Kidney epithelial cell (primary cell): ENCODE measurements at regions not wholly inside any gene's neighbourhood (a gene's known extent, or its start where the extent isn't known, plus 50 kb on each side); places are given as distances from the start of the nearest gene placed in this dataset.

Experiments
- DNase-seq: peaks from one replicate; pipeline ENCODE4 v3.0.0-alpha.2; 2010; ENCODE audit warnings: low read depth
- H3K27me3 ChIP-seq: 2 replicates; pipeline ENCODE4 v1.6.0; 2011; ENCODE audit warnings: low read length; ENCODE audit not compliant: control insufficient read depth, insufficient read depth
- H3K36me3 ChIP-seq: 2 replicates; pipeline ENCODE4 v1.5.1; 2011; ENCODE audit warnings: low read length; ENCODE audit not compliant: control insufficient read depth, insufficient read depth
- H3K4me3 ChIP-seq: 2 replicates; pipeline ENCODE4 v1.5.1; 2011; ENCODE audit warnings: low read depth, mild to moderate bottlenecking, control low read depth, low read length
- CTCF ChIP-seq: IDR thresholded peaks from 2 replicates; pipeline ENCODE4 v1.5.1; 2011; ENCODE audit warnings: mild to moderate bottlenecking, moderate library complexity, low read length, control low read depth, inconsistent platforms; ENCODE audit not compliant: insufficient read depth, poor library complexity, severe bottlenecking

DNA sequence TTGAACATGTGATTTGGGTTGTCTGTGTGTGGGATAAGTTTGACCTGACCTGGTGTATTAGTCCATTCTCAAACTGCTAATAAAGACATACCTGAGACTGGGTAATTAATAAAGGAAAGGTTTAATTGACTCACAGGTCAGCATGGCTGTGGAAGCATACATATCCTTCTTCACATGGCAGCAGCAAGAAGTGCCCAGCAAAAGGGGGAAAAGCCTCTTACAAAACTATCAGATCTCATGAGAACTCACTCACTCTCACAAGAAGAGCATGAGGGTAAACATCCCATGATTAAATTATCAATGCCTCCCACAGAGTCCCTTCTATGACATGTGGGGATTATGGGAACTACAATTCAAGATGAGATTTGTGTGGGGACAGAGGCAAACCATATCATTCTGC is 94.0 kb upstream of the PPM1H start:
- Histone ChIP-seq H3K4me3 (no peak overlapping the region), H3K27me3 (no peaks in the 10 kb centered on the region), H3K36me3 (no peaks in the 10 kb centered on the region)
- no peak for TF ChIP-seq CTCF
- no peak for DNase-seq

DNA sequence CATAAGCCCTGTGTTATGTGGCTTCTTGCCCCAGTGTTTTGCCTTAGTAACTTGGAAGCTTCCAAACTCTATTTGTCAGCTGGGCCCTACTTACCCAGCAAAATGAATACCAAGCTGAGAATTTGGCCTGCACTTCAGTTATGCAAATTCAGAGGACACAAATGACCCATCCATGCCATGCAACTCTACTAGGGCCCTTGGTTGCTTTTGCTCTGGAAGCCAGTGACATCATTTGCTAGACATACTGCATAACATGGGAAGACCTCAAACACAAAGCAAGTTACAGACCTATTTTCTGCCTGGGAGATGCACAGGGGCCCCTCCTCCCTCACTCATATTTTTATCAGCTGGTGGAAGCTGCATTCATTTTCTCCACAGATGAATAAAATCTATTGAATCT is 90.2 kb upstream of the PPM1H start:
- no peak overlapping the region for H3K4me3 ChIP-seq
- no peak for DNase-seq
- no peak for TF ChIP-seq CTCF
- H3K36me3 ChIP-seq: no peaks in the 10 kb centered on the region
- no peaks in the 10 kb centered on the region for H3K27me3 ChIP-seq

DNA sequence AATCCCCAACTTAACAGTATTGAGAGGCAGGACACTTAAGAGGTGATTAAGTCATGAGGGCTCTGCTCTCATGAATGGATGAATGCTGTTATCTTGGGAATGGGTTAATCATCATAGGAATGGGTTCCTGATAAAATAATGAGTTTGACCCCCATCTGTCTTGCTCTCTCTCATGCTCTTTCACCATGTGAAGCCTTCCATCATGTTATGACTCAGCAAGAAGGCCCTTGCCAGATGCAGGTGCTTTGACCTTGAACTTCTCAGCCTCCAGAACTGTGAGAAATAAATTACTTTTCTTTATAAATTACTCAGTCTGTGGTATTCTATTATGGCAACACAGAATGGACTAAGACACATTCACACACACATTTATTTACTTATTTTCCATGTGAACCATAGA is 89.0 kb upstream of the PPM1H start:
- Histone ChIP-seq H3K27me3 (no peaks in the 10 kb centered on the region), H3K4me3 (no peak overlapping the region), H3K36me3 (no peaks in the 10 kb centered on the region)
- no peak for DNase-seq
- no peak for TF ChIP-seq CTCF

DNA sequence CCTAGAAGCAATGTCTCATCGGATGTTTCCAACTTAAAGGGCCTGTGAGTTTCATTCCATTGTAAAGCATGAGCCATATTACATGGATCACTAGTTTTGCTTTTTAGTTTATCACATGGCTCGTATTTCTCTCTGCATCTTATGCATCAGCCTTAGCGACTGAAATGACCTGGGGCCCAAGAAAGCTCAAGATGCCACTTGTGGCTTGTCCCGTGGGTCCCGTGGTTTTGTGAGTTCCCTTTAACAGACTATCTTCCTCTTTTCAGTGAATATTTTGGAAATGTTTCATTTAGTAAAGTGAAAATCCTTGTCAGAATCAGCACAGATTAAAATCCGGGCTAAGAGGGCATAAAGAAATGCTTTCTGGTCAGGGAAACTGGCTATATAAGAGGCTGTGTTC is 86.2 kb upstream of the PPM1H start:
- Histone ChIP-seq H3K27me3 (no peaks in the 10 kb centered on the region), H3K36me3 (no peaks in the 10 kb centered on the region), H3K4me3 (no peak overlapping the region)
- no peak for TF ChIP-seq CTCF
- no peak for DNase-seq

GRCh38 chr12:63020269-63020668 is 85.3 kb upstream of the PPM1H start:
- no peaks in the 10 kb centered on the region for H3K36me3 ChIP-seq
- no peaks in the 10 kb centered on the region for H3K27me3 ChIP-seq
- no peak for TF ChIP-seq CTCF
- no peak overlapping the region for H3K4me3 ChIP-seq
- DNase-seq: no peak

DNA sequence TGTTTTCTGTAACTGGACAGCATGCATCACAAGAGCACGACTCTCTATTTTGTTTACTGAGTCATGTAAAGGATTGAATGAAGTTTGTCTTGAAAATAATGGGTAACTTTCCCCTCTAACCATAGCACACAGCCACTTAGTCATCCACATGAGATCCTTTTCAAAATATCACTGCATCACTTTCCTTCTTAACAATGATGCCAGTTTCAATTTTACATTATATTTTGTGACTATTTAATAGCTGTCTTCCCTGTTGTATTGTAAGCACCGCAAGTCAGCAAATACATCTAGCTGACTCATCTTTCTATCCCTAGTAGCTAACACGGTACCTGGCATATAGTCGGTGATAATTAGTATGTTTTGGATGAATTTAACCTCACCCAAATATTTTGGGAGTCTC is 83.3 kb upstream of the PPM1H start:
- peak; percentile 5 for DNase-seq
- no peak for TF ChIP-seq CTCF
- no peak overlapping the region for H3K4me3 ChIP-seq
- H3K36me3 ChIP-seq: no peaks in the 10 kb centered on the region
- H3K27me3 ChIP-seq: no peaks in the 10 kb centered on the region
